HCT116 (cell line): ENCODE measurements at regions not wholly inside any gene's neighbourhood (a gene's known extent, or its start where the extent isn't known, plus 50 kb on each side); places are given as distances from the start of the nearest gene placed in this dataset.

Experiments used
- ATAC-seq: fragments of 200-7000 bp; cut with Tn5 transposase; 2 replicates; pipeline ENCODE4 v1.9.1; 2020; ENCODE audit warnings: mild to moderate bottlenecking, moderate library complexity
- BruUV-seq: library from RNA; stranded (reverse); fragments of 400-500 nt; replicated peaks from 2 replicates; lab custom pipeline; 2021; lab: Mats Ljungman, UMichigan
- CTCF ChIA-PET: fragments of 300-600 bp; sonication (Branson Sonifier 250); formaldehyde crosslinking; loops from one replicate; lab custom pipeline; 2021; ENCODE audit warnings: antibody characterized with exemption; lab: Charles Lee
- POLR2A ChIA-PET: fragments of 300-600, 350-600 bp; sonication (Branson Sonifier 250); formaldehyde crosslinking; loops from one replicate; lab custom pipeline; 2021; ENCODE audit warnings: antibody characterized with exemption; lab: Charles Lee
- RAD21 ChIA-PET, 2 experiments: fragments of 300-600 bp; sonication (Branson Sonifier 250); formaldehyde crosslinking; loops; one replicate each; lab custom pipeline; 2023; ENCODE audit warnings: low total read pairs in 2 of 2; ENCODE audit not compliant: uncharacterized antibody in 2 of 2, unreplicated experiment in 2 of 2, low non-redundant PET in 1 of 2; lab: Charles Lee
- DNase-seq: peaks from one replicate; pipeline ENCODE4 v3.0.0-alpha.2; 2010; ENCODE audit warnings: low read depth, low spot score
- H2AFZ ChIP-seq: fragments of 200-600 bp; shearing (Covaris generic), sonication (generic); 2 replicates; pipeline ENCODE4 v1.6.1; 2017; ENCODE audit warnings: low read depth, mixed run types, mixed read lengths, antibody characterized with exemption, low read length; ENCODE audit not compliant: poor library complexity, severe bottlenecking
- H3K27ac ChIP-seq: 2 replicates; pipeline ENCODE4 v1.5.1; 2012; ENCODE audit warnings: low read depth, low read length
- H3K27me3 ChIP-seq: fragments of 200-600 bp; sonication (generic); 2 replicates; pipeline ENCODE4 v1.6.1; 2016; ENCODE audit warnings: mixed run types, low read length, mixed read lengths; ENCODE audit not compliant: insufficient read depth
- H3K36me3 ChIP-seq, 2 experiments: fragments of 200-500 bp in 1 of 2; fragments of 200-600 bp in 1 of 2; sonication (Bioruptor generic) in 1 of 2; sonication (generic) in 1 of 2; 2 replicates each; pipeline versions ENCODE4 v1.5.1 to v1.6.1; 2014 to 2016; ENCODE audit warnings: low read length in 2 of 2, inconsistent platforms in 1 of 2, mixed read lengths in 1 of 2, mixed run types in 1 of 2; ENCODE audit not compliant: insufficient read depth in 2 of 2, control insufficient read depth in 1 of 2
- H3K4me1 ChIP-seq, 2 experiments: fragments of 200-600 bp in 1 of 2; sonication (generic) in 1 of 2; 2 replicates each; pipeline versions ENCODE4 v1.5.1 to v1.6.1; 2012 to 2017; ENCODE audit warnings: low read length in 2 of 2, inconsistent platforms in 1 of 2, mild to moderate bottlenecking in 1 of 2, mixed read lengths in 1 of 2, mixed run types in 1 of 2, moderate library complexity in 1 of 2; ENCODE audit not compliant: insufficient read depth in 2 of 2, control insufficient read depth in 1 of 2
- H3K4me2 ChIP-seq: fragments of 200-600 bp; sonication (generic); 2 replicates; pipeline ENCODE4 v1.6.1; 2017; ENCODE audit warnings: mixed run types, low read length, mixed read lengths
- H3K4me3 ChIP-seq, 2 experiments: fragments of 200-600 bp in 1 of 2; sonication (generic) in 1 of 2; replicated peaks in 1 of 2; 2 replicates each; pipeline ENCODE4 v1.5.1; 2011 to 2016; ENCODE audit warnings: low read length in 2 of 2, control low read depth in 1 of 2, low read depth in 1 of 2, mild to moderate bottlenecking in 1 of 2, mixed read lengths in 1 of 2, mixed run types in 1 of 2
- H3K79me2 ChIP-seq: fragments of 200-600 bp; sonication (generic); 2 replicates; pipeline ENCODE4 v1.6.1; 2017; ENCODE audit warnings: mild to moderate bottlenecking, mixed run types, low read length, moderate library complexity, mixed read lengths; ENCODE audit not compliant: insufficient read depth
- H3K9ac ChIP-seq: fragments of 200-600 bp; sonication (generic); 2 replicates; pipeline ENCODE4 v1.6.1; 2016; ENCODE audit warnings: low read length, mixed read lengths
- H3K9me2 ChIP-seq: fragments of 200-600 bp; sonication (generic), shearing (Covaris generic); 2 replicates; pipeline ENCODE4 v1.6.1; 2017; ENCODE audit warnings: mixed run types, mild to moderate bottlenecking, moderate library complexity; ENCODE audit not compliant: insufficient read depth
- H3K9me3 ChIP-seq, 2 experiments: fragments of 200-500 bp in 1 of 2; fragments of 200-600 bp in 1 of 2; sonication (Bioruptor generic) in 1 of 2; sonication (generic) in 1 of 2; 2 replicates each; pipeline ENCODE4 v1.6.1; 2014 to 2017; ENCODE audit warnings: low read length in 2 of 2, mixed read lengths in 2 of 2, inconsistent platforms in 1 of 2, low read depth in 1 of 2, mild to moderate bottlenecking in 1 of 2, mixed run types in 1 of 2, moderate library complexity in 1 of 2; ENCODE audit not compliant: control insufficient read depth in 1 of 2, insufficient read depth in 1 of 2
- H4K20me1 ChIP-seq: fragments of 200-600 bp; sonication (generic), shearing (Covaris generic); 2 replicates; pipeline ENCODE4 v1.6.1; 2017; ENCODE audit warnings: mixed run types, mild to moderate bottlenecking, moderate library complexity; ENCODE audit not compliant: insufficient read depth
- CBX3 ChIP-seq: IDR thresholded peaks from 2 replicates; pipeline ENCODE4 v1.6.1; 2012; ENCODE audit warnings: low read depth
- CEBPB ChIP-seq: IDR thresholded peaks from 2 replicates; pipeline ENCODE4 v1.6.1; 2012; ENCODE audit warnings: low read depth
- ELF1 ChIP-seq: IDR thresholded peaks from 2 replicates; pipeline ENCODE4 v1.6.1; 2012; ENCODE audit warnings: low read depth, borderline replicate concordance
- EZH2phosphoT487 ChIP-seq: fragments of 200-600 bp; IDR thresholded peaks from 2 replicates; pipeline ENCODE4 v1.6.1; 2018; ENCODE audit warnings: antibody characterized with exemption, borderline replicate concordance
- FOSL1 ChIP-seq: IDR thresholded peaks from 2 replicates; pipeline ENCODE4 v1.6.1; 2012; ENCODE audit warnings: low read depth
- POLR2A ChIP-seq: IDR thresholded peaks from 2 replicates; pipeline ENCODE4 v1.7.0; 2011; ENCODE audit warnings: borderline replicate concordance; ENCODE audit not compliant: insufficient read depth, insufficient read length; ENCODE audit errors: extremely low read depth
- RAD21 ChIP-seq: IDR thresholded peaks from 2 replicates; pipeline ENCODE4 v1.6.1; 2012; ENCODE audit warnings: low read depth, mild to moderate bottlenecking
- SRF ChIP-seq: IDR thresholded peaks from 2 replicates; pipeline ENCODE4 v1.6.1; 2012; ENCODE audit warnings: low read depth
- TCF7L2 ChIP-seq: IDR thresholded peaks from 2 replicates; pipeline ENCODE4 v1.7.0; 2011; ENCODE audit warnings: borderline replicate concordance, inconsistent platforms; ENCODE audit not compliant: insufficient read depth, insufficient read length; ENCODE audit errors: extremely low read depth
- YY1 ChIP-seq: IDR thresholded peaks from 2 replicates; pipeline ENCODE4 v1.6.1; 2011; ENCODE audit warnings: low read length, low read depth, moderate library complexity, mild to moderate bottlenecking; ENCODE audit not compliant: insufficient replicate concordance; ENCODE audit errors: extremely low read depth
- ZFX ChIP-seq: fragments of 450-650 bp; IDR thresholded peaks from 2 replicates; pipeline ENCODE4 v1.6.1; 2017
- ZNF274 ChIP-seq: fragments of 200-500 bp; sonication (Bioruptor generic); IDR thresholded peaks from 2 replicates; pipeline ENCODE4 v1.6.1; 2014; ENCODE audit warnings: mild to moderate bottlenecking, low read depth, low read length, inconsistent platforms
- intact Hi-C: fragments of 100-400 bp; cut with micrococcal nuclease; formaldehyde crosslinking; loops from 2 replicates; pipeline ENCODE4 v1.10.0; 2022
- TF ChIP-seq, protein P1 (sequence below): IDR thresholded peaks from 2 replicates; pipeline ENCODE4 v1.6.1; 2012; ENCODE audit warnings: low read depth
- TF ChIP-seq, protein P2 (sequence below): IDR thresholded peaks from 2 replicates; pipeline ENCODE4 v1.6.1; 2011; ENCODE audit warnings: mild to moderate bottlenecking, low read length, moderate library complexity; ENCODE audit not compliant: insufficient replicate concordance; ENCODE audit errors: extremely low read depth
- TF ChIP-seq, protein P3 (sequence below): IDR thresholded peaks from 2 replicates; pipeline ENCODE4 v1.6.1; 2012

DNA sequence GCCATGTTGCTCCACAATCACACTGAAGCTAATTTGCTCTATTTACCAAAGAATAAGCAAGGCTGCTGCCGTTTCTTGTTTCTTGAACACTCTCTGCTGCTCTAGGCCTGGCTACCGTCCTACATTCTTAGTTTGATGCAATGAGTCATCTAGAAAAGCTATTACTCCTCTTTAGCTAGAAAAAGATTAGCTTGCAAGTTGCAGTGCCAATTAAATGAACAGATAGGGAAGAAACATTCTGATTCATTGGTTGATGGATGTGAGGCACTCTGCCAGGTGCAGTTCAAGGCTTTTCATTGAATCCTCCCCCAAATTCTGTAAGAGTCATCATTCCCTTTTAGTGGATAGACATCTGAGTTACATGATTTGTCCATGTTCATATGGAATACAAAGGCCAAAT lies 807.7 kb upstream of the AMELY start:
- BruUV-seq = no TSS peak
- no peak overlapping the region for H3K4me3 ChIP-seq
- intact Hi-C loops = no loop called here
- no peaks in the 10 kb centered on the region for H3K9me2 ChIP-seq
- no peaks in the 10 kb centered on the region for H3K79me2 ChIP-seq
- TF ChIP-seq EZH2phosphoT487 = no peak
- no peak for TF ChIP-seq CEBPB
- no peaks in the 10 kb centered on the region for H4K20me1 ChIP-seq
- POLR2A ChIA-PET = no interaction called here
- H3K27me3 ChIP-seq = no peaks in the 10 kb centered on the region
- no peaks in the 10 kb centered on the region for H3K36me3 ChIP-seq
- no peaks in the 10 kb centered on the region for H3K9me3 ChIP-seq
- DNase-seq = no peak
- RAD21 ChIA-PET = no interaction called here
- no peak overlapping the region for H2AFZ ChIP-seq
- no peak for ATAC-seq
- no peak overlapping the region for H3K4me2 ChIP-seq
- no peaks in the 10 kb centered on the region for H3K4me1 ChIP-seq
- CTCF ChIA-PET = no interaction called here
- no peak overlapping the region for H3K27ac ChIP-seq
- H3K9ac ChIP-seq = no peak overlapping the region

DNA sequence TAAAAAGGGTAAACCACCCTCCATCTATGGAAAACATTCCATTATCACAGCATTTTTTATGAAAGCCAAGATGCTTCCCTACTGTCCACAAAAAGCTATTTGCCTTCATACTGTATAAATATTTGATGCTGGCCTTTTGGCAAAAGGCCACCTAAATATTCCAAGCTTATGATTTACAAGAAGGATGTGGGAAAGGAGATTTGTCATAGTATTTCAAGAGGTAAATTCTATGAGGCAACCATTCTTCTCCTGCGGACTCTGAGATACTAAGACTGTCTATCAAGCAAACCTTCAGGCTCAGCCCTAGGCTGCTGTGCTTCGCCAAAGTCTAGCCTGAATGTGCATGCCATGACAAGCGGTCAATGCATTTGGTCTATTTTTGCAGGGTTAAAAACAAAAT lies 807.1 kb upstream of the AMELY start:
- no peak overlapping the region for H2AFZ ChIP-seq
- RAD21 ChIA-PET = no interaction called here
- H3K9me2 ChIP-seq = no peaks in the 10 kb centered on the region
- POLR2A ChIA-PET = no interaction called here
- no peak overlapping the region for H3K4me2 ChIP-seq
- no peaks in the 10 kb centered on the region for H3K9me3 ChIP-seq
- no peaks in the 10 kb centered on the region for H4K20me1 ChIP-seq
- ATAC-seq (no peak), DNase-seq (no peak)
- BruUV-seq = no TSS peak
- no peaks in the 10 kb centered on the region for H3K27me3 ChIP-seq
- no peak overlapping the region for H3K27ac ChIP-seq
- no peaks in the 10 kb centered on the region for H3K4me1 ChIP-seq
- no peak overlapping the region for H3K9ac ChIP-seq
- H3K36me3 ChIP-seq = no peaks in the 10 kb centered on the region
- intact Hi-C loops = no loop called here
- CTCF ChIA-PET = no interaction called here
- H3K79me2 ChIP-seq = no peaks in the 10 kb centered on the region
- H3K4me3 ChIP-seq = no peak overlapping the region
- no peak for TF ChIP-seq RAD21
- no peak for TF ChIP-seq CBX3
- no peak for TF ChIP-seq POLR2A
- TF ChIP-seq ZNF274 = no peak
- no peak for TF ChIP-seq ELF1
- TF ChIP-seq FOSL1 = no peak
- no peak for TF ChIP-seq ZFX
- TF ChIP-seq, protein P1, sequence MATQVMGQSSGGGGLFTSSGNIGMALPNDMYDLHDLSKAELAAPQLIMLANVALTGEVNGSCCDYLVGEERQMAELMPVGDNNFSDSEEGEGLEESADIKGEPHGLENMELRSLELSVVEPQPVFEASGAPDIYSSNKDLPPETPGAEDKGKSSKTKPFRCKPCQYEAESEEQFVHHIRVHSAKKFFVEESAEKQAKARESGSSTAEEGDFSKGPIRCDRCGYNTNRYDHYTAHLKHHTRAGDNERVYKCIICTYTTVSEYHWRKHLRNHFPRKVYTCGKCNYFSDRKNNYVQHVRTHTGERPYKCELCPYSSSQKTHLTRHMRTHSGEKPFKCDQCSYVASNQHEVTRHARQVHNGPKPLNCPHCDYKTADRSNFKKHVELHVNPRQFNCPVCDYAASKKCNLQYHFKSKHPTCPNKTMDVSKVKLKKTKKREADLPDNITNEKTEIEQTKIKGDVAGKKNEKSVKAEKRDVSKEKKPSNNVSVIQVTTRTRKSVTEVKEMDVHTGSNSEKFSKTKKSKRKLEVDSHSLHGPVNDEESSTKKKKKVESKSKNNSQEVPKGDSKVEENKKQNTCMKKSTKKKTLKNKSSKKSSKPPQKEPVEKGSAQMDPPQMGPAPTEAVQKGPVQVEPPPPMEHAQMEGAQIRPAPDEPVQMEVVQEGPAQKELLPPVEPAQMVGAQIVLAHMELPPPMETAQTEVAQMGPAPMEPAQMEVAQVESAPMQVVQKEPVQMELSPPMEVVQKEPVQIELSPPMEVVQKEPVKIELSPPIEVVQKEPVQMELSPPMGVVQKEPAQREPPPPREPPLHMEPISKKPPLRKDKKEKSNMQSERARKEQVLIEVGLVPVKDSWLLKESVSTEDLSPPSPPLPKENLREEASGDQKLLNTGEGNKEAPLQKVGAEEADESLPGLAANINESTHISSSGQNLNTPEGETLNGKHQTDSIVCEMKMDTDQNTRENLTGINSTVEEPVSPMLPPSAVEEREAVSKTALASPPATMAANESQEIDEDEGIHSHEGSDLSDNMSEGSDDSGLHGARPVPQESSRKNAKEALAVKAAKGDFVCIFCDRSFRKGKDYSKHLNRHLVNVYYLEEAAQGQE = no peak
- no peak for TF ChIP-seq SRF
- TF ChIP-seq, protein P2, sequence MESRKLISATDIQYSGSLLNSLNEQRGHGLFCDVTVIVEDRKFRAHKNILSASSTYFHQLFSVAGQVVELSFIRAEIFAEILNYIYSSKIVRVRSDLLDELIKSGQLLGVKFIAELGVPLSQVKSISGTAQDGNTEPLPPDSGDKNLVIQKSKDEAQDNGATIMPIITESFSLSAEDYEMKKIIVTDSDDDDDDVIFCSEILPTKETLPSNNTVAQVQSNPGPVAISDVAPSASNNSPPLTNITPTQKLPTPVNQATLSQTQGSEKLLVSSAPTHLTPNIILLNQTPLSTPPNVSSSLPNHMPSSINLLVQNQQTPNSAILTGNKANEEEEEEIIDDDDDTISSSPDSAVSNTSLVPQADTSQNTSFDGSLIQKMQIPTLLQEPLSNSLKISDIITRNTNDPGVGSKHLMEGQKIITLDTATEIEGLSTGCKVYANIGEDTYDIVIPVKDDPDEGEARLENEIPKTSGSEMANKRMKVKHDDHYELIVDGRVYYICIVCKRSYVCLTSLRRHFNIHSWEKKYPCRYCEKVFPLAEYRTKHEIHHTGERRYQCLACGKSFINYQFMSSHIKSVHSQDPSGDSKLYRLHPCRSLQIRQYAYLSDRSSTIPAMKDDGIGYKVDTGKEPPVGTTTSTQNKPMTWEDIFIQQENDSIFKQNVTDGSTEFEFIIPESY = no peak
- TF ChIP-seq YY1 = no peak
- no peak for TF ChIP-seq EZH2phosphoT487
- TF ChIP-seq, protein P3, sequence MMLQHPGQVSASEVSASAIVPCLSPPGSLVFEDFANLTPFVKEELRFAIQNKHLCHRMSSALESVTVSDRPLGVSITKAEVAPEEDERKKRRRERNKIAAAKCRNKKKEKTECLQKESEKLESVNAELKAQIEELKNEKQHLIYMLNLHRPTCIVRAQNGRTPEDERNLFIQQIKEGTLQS = no peak
- TF ChIP-seq TCF7L2 = no peak
